ENCODE measurements at regions not wholly inside any gene's neighbourhood (a gene's known extent, or its start where the extent isn't known, plus 50 kb on each side); places are given as distances from the start of the nearest gene placed in this dataset.

- DNase-seq (ENCODE audit: low read depth in 2 of 3, low spot score in 1 of 3): no peak
Measured at GRCh38 chr3:22296601-22297000, 545.6 kb upstream of the ZNF385D start.

DNA sequence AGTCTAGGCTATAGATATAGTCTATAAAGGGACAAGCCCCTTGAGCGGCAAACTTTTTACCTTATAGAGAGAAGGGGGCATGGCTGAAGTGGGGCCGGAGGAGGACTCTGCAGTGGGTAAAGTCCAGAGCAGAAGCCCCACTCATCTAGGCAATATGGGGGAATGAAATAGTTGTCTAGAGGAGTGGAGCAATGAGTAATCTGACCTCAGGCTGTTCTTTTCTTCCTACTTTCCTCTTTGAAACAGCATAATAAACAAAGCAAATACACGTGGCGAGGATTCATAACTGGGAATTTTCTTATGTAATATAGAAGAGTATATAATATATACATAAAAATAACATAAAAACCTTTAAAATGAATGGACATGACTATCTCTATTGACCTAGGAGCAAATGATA is 546.4 kb upstream of the ZNF385D start:
- no peak for DNase-seq (ENCODE audit: low read depth in 2 of 3, low spot score in 1 of 3)

GRCh38 chr3:22306454-22306853 is 555.4 kb upstream of the ZNF385D start:
- no peak for DNase-seq (ENCODE audit: low read depth in 2 of 3, low spot score in 1 of 3)

DNA sequence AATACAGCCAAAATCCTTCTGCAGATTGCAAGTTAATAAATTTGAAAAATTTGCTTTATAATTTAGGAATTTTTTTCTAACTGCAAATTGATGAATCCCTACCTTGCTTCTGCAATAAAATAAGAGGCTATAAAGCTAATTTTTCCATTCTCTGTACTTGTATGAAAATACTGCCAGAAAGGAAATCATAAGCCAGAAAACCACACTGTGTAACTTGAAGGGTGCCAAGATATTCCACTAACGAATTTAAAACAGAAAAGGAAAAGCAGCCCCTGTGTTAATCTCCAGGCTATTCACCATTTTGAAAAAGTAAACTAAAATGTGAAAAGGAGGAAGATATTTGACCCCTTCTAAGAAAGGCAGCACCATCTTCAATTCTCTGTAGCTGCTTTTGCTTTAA is 557.9 kb upstream of the ZNF385D start:
- no peak for DNase-seq (ENCODE audit: low read depth in 2 of 3, low spot score in 1 of 3)

DNA sequence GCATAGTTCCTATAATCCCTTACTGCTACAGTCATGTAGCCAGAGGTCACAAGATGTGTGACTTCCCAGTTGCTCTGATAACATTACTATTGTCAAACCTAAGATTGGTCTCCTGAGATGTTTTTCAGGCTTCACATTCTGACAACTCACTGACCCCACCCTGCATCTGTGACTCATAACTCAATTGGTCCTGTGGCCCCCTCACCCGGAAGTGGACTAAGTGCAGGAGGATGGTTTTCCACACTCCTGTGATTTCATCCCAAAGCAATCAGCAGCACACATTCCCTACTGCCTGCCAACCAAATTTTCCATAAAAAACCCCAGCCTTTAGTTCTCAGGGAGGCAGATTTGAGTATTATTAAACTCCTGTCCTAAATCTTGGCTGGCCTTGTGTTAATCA is 564.9 kb upstream of the ZNF385D start:
- no peak for DNase-seq (ENCODE audit: low read depth in 2 of 3, low spot score in 1 of 3)

- no peak for DNase-seq (ENCODE audit: low read depth in 2 of 3, low spot score in 1 of 3)
Measured at GRCh38 chr3:22318325-22318724, 567.3 kb upstream of the ZNF385D start.

GRCh38 chr3:22319446-22319845 is 568.4 kb upstream of the ZNF385D start:
- no peak for DNase-seq (ENCODE audit: low read depth in 2 of 3, low spot score in 1 of 3)

DNA sequence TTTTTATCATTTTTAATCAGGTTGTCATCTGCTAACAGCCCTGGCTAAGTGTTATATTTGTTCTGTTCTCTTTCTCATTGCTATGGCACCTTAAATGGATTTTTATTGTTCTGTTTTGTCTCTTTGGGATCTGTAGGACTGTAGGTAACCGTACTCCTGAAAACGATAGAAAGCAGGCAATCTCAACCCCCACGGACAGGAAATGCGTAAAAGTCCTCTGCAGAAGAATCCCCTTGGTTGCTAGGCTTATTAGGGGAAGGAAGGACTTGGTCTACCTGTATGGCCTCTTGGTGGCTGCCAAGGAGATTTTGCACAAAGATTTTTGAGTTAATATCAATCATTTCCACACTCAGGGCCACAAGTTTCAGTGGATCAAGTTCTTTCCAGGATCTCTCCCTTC is 571.9 kb upstream of the ZNF385D start:
- DNase-seq (ENCODE audit: low read depth in 2 of 3, low spot score in 1 of 3): no peak

DNA sequence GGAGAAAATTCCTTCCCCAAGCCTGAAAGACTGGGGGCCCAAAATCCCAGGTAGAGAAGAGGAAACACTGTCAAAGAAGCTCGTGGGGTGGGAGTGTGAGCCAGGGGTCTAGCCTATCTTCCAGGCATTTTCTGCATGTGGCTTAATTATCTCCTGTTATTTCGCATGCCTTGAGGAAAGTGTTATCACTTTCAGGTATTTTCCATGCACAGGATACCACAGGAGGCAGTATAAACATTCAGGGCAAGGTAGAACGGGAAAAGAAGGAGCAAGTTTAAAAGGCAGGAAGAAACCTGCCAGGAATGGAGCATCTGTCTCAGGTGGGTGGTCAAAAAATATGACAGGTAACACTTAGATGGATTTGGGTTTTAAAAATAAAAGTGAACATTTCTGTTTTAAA is 575.3 kb upstream of the ZNF385D start:
- DNase-seq (ENCODE audit: low read depth in 2 of 3, low spot score in 1 of 3): no peak

DNA sequence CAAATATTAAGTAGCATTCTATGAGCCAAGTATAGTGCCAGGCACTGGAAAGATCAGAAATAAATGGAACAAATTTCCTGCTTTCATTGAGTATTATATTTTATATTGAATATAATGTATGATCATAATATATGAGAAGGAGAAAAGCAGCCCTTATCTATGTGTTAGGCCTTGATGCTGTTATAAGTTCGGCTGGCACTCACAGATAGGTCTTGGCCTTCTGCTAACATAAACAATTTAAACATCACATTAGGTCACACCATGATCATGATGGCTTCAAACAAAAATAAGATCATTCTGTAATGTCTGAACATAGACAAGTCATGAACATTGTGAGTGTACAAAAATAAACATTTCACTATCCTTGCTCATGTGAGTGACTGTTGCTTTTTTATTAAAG is 584.0 kb upstream of the ZNF385D start:
- no peak for DNase-seq (ENCODE audit: low read depth in 2 of 3, low spot score in 1 of 3)

GRCh38 chr3:22349215-22349851 is 598.3 kb upstream of the ZNF385D start:
- no peak for DNase-seq (ENCODE audit: low read depth in 2 of 3, low spot score in 1 of 3)

- no peak for DNase-seq (ENCODE audit: low read depth in 2 of 3, low spot score in 1 of 3)
Measured at GRCh38 chr3:22351806-22352205, 600.8 kb upstream of the ZNF385D start.

- DNase-seq (ENCODE audit: low read depth in 2 of 3, low spot score in 1 of 3): no peak
Measured at GRCh38 chr3:22353126-22353525, 602.1 kb upstream of the ZNF385D start.

- no peak for DNase-seq (ENCODE audit: low read depth in 2 of 3, low spot score in 1 of 3)
Measured at GRCh38 chr3:22358334-22358733, 607.3 kb upstream of the ZNF385D start.

GRCh38 chr3:22360164-22360563 is 609.2 kb upstream of the ZNF385D start:
- DNase-seq (ENCODE audit: low read depth in 2 of 3, low spot score in 1 of 3): no peak

GRCh38 chr3:22360970-22361369 is 610.0 kb upstream of the ZNF385D start:
- DNase-seq (ENCODE audit: low read depth in 2 of 3, low spot score in 1 of 3): no peak

- DNase-seq (ENCODE audit: low read depth in 2 of 3, low spot score in 1 of 3): no peak
Measured at GRCh38 chr3:22361521-22361920, 610.5 kb upstream of the ZNF385D start.

DNA sequence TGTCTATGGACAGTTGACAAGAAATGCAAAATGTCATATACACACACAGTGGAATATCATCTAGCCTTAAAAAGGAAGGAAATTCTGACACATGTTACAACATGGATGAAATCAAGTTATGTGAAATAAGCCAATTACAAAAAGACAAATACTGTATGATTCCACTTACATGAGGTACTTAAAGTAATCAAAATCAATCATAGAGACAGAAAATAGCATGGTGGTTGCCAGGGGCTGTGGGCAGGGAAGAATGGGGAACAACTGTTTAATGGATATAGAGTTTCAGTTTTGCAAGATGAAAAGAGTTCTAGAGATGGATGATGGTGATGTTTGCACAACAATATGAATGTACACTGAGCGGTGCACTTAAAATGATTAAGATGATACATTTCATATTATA is 613.8 kb upstream of the ZNF385D start:
- DNase-seq (ENCODE audit: low read depth in 2 of 3, low spot score in 1 of 3): no peak

DNA sequence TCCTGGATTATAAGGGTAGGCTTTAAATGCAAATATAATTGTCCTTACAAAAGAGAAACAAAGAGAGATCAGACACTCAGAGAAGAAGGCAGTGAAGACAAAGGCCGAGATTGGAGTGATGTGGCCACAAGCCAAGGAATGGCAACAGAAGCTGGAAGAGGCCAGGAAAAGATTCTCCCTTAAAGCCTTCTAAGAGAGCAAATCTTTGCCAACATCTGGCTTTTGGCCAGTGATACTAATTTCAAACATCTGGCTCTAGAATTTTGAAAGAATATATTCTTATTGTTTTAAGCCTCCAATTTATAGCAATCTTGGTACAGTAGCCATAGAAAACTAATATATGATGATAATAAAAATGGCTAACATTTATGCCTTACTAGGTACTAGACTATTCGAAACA is 615.8 kb upstream of the ZNF385D start:
- no peak for DNase-seq (ENCODE audit: low read depth in 2 of 3, low spot score in 1 of 3)

DNA sequence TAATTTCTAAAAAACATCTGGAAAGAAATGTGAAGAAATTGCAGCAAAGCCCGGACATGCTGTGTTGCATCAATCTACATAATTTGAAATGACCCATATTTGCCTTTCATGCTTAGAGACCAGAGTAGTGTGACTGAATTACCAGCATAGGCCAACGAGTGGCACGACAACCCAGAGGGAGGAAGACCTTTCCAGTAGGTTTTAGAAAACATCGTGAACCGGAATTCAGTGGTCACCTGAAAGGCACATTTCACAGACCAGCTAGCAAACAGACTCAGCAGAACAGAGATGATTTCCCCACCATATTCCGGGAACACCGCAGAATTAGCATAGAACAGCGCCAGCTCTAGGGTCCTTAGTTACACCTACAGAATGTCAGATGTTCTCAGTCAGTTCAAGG is 620.0 kb upstream of the ZNF385D start:
- DNase-seq (ENCODE audit: low read depth in 2 of 3, low spot score in 1 of 3): no peak

- no peak for DNase-seq (ENCODE audit: low read depth in 2 of 3, low spot score in 1 of 3)
Measured at GRCh38 chr3:22371607-22372291, 620.7 kb upstream of the ZNF385D start.

DNA sequence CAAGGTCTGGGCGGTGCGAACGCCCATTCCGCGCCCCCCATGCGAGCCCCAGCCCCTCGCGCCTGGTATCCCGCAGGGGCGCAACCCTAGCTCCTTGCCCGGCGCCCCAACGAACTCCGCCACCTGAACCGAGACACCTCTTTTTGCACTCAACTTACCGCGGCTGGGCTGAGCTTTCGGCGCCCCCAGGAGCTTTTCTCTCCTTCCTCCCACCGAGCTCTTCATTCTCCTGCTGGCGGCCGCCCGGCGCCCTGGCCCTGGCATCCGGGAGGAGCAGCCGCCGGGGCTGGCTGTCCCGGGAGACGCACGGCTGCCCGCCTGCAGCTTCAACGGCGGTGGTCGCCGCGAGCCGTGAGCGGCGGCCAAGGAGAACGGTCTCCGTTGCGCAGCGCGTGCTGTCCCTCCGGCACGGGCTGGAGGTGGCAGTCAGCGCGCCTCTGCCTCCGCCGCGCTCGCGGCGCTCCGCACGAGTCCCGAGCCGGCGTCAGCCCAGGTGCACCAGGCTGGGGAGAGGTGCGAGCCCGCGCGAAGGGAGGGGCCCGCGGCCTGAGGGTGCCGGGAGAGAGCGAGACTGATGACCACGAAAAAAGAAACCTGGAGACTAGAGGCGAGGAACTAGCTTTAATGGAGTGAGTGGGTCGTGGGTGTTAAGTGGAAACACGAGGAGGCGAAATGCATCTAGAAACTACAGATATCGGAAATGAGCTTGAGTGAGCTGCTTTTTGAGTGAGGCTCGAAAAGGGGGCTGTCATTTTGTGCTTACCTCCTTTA is 621.5 kb upstream of the ZNF385D start:
- DNase-seq (ENCODE audit: low read depth in 2 of 3, low spot score in 1 of 3): no peak

Data from stimulated activated CD4-positive, alpha-beta T cell treated with anti-CD3 and anti-CD28 coated beads, Interleukin-12 subunit alpha, Interleukin-12 subunit beta, amount 100 ng/mL, for 48 hours (primary cell).